ENCODE measurements at regions not wholly inside any gene's neighbourhood (a gene's known extent, or its start where the extent isn't known, plus 50 kb on each side); places are given as distances from the start of the nearest gene placed in this dataset.
"Not testable (repeated sequence)": the region's sequence is repeated elsewhere in the genome, so short reads cannot be mapped to it uniquely, and the experiment has no call there.

DNA sequence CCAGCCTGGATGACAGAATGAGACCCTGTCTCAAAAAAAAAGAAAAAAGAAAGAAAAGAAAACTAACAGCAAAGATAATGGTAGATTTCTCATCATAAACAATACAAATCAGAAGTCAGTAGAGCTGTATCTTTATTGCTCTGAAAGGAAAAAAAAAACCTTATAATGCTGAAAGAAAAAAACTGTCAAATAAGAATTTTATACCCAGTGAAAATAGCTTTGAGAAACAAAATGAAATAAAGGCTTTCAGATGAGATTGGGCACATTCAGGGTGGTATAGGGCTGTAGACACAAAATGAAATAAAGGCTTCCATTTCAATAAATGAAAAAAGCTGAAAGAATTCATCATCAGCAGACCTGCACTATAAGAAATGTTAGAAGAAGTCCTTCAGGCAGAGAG, 105.0 kb upstream of the FOXN3 start:
- no peak for DNase-seq

DNA sequence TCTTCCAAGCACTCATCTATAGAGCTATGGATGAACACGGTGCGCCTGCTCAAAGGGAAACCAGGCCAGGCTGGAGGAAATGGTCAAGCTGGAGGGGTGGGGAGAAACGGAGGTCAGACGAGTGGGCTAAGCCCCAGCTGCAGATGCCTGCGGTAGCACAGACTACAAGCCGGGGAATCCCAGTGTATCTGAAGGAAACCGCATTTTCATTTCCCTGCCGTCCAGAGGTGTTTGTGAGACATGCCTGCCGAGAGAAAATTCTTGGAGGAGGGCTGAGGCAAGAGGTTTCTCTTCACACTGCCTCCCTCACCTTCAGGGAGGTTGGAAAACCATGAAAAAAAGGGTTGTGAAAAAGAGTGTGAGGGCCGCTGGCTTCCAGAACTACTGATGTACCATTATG, 102.0 kb upstream of the FOXN3 start:
- no peak for DNase-seq

DNA sequence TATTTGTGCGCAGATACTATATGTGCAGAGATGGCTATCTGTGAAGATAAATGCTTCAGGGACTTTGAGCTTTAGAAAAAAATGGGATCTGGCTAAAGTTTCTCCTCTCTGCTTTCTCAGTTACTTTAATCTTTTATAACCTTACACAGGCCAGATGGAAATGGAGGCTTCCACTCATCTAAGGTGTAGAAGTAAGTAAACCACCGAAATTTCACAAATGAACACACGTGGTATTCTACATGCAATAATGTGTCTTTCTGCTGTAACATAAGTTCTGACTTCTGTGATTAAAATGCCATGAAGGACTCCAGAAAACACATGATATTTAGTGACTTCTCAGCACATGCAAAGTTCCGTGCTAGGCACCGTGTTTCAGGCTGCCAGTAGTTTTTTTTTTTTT, 99.1 kb upstream of the FOXN3 start:
- DNase-seq, result no peak

DNA sequence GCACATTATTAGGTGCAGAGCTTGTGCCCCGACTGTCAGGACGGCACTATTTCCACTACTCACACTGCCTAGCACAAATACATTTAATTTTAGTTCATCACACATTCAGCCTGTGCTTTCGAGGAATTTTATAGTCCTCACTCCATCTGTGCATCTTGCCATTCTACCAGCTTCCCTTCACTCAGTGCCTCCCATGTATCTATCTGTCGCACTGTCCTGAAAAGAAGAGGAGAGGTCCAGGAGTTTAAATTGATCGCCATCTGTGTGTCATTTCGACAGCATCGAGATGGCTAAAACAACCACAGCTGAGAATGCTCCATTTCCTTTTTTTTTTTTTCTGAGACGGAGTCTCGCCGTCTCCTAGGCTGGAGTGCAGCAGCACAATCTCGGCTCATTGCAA, 97.6 kb upstream of the FOXN3 start:
- no peak for DNase-seq

DNA sequence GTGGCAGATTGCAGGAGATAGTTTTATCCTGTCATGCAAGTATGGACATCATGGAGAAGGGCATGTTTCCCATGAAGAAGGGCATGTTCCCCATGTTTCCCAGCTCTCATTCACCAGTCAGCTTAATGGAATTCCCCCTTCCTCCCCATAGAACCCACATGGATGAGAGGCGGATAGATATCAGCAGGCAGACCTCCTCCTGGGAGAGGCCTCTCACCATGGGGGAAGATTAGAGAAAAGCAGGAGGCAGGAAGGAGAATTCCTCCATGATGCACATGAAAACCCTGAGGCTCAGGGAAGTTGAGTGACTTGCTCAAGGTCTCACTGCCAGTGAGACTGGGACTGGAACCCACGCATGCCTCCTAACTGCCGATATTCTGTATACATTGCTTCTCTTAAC, 92.9 kb upstream of the FOXN3 start:
- DNase-seq, result no peak

DNA sequence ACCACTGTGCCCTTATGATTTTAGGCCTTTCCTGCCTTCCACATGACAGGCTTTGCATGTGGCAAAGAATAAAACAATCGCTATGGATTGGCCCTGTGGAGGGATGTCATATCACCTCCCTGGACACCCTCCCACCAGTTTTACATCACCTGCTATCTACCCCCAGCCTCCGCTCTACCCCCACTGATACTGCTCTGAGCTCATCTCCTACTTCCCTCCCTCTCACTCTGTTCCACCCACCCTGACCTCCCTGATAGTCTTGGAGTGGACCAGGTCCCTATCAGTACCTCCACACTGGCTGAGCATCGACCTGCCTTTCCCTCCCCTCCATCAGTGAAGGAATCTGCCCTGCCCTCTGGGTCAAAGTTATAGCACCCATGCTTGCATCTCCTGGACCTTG, 91.8 kb upstream of the FOXN3 start:
- DNase-seq, result no peak

DNA sequence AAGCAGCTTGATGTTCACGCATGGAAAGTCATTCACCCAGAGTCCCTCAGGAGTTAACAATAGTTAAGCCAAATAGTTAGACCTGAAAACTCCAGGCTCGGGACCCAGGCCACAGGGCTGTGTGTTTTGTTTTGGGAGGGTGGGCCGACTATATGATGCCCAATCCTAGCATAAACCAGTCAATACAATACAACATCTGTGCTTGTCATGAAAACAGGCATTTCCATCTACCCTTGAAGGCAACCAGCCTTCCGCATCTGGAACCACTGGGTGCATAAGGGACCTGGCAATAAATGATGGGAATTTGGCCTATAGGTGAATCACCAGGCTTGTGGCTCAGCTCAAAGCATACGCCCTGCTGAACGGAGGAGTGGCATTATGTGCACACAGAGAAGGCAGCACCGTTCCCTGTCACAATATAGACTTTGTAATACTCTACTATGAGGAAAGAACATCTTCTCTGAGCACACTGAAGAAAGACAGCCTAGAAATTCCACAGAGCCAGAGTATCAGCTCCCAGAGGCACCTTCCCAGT, 91.0 kb upstream of the FOXN3 start:
- no peak for DNase-seq

DNA sequence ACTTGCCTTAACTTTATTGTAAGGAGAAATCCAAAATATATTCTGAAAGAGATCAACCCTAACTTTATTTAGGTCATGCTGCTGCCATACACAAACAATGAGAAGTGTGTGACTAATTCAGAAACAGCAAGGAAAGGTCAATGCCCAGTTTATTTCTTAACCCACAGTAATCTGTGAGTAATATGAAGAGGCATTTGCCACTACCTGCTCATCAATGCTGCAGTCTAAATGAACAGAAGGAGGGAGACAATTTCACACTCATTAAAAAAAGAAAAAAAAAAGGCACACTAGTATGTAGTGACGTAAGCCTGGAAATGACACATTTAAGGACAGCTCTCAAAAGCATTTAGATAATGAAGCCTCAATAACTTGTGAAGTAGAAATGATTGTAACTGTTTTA, 90.5 kb upstream of the FOXN3 start:
- peak in 1 of 2 donors; percentile 27 for DNase-seq

DNA sequence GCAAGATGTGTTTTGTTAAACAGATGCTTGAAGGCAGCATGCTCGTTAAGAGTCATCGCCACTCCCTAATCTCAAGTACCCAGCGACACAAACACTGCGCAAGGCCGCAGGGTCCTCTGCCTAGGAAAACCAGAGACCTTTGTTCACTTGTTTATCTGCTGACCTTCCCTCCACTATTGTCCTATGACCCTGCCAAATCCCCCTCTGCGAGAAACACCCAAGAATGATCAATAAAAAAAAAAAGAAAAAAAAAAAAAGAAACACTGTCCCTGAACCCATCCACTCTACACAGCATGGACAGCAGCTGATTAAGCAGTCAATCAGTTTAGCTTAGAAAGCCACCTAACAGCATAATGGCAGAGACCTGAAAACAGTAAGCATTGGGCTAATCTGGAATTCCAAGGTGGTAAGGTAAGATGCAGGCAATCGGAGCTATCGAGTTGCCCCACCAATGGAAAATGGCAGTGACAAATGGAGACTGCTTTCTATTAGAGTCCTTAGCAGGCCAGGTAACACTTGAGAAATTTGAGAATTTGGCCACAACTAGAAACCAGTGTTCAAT, 89.9 kb upstream of the FOXN3 start:
- not testable (repeated sequence) for DNase-seq

DNA sequence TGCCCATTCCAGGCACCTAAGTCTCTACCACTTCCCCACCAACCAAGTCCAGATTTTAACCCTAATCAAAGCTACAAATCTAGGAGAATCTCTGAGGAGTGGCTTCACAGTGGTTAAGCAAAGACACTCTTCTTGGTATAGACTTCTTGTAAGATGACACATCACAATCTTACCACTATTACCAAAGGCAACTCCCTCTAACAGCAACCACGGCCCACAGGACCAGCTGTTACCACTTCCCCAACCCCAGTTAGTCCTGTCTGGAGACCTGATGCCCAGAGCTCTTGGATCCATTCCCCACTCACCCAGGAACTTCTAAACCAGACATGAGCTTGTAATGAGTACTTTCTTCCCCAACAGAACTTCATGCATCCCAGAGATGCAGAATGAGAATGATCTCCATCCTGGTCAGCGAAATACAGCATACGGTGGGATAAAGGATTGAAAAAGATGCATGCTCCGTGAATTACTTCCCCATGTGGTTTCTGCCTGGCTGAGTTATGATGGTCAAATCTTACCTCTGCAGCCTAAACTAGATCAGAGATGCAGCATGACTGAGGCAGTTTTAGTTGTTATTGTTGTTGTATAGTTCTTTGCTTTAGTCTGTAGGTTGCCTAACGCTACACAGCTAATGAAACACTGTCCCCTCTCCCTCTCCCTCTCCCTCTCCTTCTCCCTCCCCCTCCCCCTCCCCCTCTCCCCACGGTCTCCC, 87.7 kb upstream of the FOXN3 start:
- peak; percentile 76 to 82 for DNase-seq

DNA sequence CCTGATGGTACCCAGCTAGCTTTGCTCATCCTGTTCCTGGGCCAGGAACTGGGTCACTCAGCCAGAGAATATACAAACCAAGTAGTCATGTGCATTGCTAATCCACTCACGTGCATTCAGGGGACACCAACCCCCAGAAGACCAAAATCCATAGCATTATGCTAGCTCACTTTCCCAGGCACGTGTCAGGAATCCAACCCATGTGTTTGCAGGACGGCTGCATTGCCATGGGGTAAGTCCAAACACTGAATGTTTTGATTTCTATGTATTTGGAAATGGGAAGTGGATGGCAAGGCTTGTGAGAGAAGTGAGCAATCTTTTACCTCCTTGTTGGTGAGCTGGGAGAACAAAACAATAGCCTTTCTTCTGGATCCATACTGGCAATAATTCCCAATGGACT, 87.1 kb upstream of the FOXN3 start:
- DNase-seq, result peak; percentile 48 to 69

DNA sequence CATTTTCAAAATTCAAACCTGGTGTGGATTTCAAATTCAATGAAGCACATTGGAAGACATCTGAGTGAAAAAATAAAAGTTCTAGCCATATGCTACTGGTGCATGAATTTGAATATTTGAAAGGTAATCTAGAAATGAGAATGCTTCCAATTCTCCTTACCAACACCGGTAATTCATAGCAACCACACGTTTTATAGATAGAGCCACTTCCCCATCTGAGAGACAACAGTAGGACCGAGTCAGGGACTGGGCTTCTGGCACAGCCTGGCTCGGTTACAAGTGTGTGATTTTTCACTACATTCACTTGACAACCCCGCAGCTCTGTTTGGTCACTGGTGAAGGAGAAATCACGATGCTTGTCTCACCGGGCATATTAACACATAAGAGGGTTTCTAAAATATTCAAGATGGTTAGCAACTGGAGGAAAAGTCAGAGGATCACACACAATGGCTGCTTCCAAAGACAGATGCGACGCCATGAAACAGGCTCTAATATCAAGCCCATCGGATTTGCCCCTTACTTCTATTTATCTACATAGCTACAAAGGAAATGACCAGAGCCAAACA, 86.5 kb upstream of the FOXN3 start:
- DNase-seq, result no peak

DNA sequence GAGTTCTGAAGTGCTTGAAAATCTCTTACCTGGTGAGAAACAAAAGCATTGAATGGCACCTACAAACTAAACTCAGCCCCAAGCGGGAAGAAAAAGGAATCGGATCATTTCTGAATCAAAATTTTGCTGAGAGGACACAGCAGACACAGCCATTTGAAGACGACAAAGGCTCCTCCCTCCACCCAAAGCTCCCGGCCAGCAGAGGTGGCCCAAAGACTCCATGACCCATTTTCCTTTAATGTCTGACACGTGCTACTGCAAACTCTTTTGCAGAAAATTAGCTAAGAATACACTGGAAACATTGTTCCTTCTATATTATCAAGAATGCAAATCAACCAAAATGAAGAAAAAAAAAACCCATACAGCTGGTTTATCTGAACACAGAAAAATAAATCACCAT, 85.9 kb upstream of the FOXN3 start:
- no peak for DNase-seq

DNA sequence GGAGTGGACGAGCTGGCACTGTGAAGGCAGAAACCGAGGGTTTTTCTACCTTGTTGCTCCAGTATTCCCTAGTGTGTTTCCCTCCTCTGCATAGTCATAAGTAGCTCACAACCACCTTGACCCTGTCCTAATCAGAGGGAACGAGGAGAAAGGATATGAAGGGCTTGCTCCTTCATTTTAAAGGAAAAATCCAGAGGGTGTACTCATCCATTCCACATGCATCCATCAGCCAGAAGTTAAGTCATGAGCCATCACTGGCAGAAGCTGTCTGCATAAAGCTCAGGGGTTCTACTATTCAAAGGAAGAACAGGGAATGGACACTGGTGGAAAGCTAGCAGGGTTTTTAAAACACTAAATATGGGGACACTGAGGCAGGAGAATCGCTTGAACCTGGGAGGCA, 84.3 kb upstream of the FOXN3 start:
- no peak for DNase-seq

DNA sequence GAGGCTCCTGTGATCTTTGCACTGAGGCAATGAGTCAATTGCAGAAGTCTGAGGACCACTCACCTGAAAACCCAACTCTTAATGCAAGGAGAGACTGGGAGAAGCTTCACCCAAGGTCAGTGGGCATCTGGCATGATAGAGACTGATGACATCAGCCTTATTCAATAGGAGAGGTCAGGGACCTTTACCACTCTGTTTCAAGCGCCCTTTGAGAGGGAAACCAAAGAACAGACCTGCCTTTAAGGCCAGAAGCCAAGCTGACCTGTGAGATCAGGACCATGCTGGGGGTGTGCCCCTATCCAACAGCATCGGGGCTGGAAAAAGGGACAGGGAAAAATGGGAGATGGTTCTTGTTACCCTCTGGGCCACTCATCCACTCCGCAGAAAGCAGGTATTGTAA, 83.3 kb upstream of the FOXN3 start:
- DNase-seq, result no peak

DNA sequence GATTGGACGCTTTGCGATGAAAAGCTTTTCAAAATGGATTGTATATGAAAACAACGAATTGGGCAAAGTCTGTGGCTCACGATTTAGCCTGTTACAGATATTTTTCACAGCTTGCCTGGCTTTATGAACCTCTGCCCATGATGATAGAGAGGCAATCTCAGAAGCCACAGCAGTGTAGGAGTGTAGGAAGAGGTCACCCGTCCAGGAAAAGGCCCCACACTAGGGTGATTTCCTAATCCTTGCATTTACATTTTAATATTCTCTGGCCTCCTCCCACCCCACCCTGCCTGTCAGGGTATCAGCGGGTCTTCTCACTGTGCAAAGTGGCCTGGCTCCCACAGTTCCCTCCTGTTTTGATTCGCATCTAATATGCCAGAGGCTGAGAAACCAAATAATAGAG, 81.8 kb upstream of the FOXN3 start:
- DNase-seq, result peak; percentile 41 to 78

DNA sequence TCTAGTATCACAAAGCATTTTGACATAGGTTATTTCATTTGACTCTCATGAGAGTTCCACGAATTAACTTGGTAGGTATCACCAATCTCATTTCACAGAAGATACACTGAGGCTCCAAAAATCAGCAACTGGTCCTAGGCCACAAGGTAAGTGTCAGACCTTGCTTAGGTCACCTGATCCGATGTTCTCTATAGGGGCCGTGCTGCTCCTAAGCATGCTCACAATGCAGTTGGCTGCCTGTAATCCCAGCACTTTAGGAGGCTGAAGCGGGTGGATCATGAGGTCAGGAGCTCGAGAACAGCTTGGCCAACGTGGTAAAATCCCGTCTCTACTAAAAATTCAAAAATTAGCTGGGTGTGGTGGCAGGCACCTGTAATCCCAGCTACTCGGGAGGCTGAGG, 78.7 kb upstream of the FOXN3 start:
- DNase-seq, result no peak

DNA sequence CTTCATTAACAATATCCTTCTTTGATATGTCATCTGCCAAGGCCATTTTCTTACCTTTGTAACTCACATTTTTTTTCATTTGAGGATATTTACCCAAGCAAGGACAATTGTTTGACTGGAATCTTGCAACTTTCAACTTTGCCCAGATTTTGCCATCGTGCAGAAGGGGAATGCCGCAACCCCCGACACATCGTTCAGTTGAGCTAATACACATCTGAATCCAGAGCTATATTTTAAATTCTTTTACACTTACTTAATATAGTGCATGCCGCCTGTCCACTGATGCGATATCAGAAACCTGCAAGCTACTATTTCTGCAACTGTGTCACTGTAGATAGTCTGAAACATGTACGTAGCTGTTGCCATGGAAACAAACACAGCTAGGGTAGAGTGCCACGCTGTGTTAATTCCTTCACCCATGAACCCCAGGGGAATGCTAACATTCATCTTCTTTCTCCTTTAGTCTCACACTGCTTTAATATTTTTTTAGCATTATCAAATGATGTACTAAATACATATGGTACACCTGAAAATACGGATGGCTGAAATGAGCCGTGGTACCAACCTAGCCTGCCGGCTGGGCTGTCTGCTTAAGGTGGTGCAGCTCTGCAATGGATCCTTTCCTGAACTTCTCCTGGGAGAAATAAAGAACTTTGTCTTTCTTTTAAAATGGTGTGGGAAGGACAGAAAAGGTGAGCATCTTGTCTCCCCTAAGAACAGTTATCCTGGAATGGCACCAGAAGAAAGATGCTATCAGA, 77.0 kb upstream of the FOXN3 start:
- DNase-seq, result no peak

DNA sequence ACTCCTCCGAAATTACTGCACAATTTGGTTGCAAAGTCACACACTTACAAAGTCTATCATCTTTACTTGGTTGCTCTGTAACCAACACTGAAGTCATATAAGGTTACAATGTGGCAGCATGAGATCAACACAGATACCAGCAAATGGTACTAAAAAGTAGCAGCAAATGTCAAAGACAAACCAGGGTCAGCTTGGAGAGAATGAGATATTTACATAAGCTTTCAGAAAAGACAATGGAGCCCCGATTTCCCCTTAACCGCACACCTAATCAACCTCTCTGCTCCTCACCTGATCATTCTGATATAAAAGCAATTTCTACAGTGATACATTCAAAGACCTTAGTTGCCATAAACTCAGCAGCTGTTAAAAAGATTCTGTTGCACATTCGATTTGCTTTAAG, 76.4 kb upstream of the FOXN3 start:
- no peak for DNase-seq

DNA sequence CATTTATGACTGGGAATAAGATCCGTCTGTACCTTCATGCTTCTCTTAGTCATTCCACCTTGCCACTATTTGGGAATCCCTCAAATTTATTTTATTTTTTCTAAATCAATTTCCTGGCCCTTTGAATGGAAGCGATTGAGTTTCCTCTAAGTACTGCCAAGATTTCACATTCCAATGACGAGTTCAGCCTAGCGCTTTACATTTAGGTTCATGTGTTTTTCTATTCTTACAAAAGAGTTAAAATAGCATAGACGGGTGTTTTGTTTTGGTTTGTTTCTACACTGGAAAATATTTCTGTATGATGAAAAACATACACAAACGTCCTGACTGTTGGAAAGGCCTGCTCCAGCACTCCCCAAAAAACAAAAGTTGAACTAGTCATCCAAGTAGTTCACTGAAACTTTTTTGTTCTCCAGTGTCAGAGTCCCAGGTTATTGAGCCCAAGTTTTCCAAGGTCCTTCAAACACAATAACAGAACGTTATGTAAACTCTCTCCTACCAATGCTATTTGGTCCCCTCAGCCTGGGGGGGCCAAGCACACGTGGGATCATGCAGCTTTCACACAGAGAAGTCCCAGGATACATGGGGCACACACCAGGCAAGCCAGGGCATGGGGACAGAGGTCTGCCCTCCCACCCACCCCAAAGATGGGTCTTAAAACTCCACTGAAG, 74.8 kb upstream of the FOXN3 start:
- DNase-seq, result no peak

DNA sequence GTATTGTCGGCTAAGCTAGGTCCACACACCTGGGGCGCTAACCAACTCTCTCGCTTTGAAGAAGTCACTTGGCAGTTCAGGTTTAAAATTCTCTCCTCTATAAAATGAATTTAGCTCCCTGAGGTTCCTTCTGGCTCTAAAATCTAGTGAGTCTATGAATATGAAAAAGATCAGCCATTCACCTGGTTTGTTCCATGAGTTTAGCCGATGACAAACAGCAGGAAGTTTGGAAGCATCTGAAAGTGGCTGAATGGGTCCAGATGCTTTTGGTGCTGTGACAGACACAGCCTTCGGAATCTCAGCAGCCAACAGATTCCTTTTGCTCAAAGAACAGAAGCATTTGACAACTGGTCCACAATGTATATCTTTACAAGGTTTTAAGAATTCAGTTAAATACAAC, 73.4 kb upstream of the FOXN3 start:
- DNase-seq, result no peak

DNA sequence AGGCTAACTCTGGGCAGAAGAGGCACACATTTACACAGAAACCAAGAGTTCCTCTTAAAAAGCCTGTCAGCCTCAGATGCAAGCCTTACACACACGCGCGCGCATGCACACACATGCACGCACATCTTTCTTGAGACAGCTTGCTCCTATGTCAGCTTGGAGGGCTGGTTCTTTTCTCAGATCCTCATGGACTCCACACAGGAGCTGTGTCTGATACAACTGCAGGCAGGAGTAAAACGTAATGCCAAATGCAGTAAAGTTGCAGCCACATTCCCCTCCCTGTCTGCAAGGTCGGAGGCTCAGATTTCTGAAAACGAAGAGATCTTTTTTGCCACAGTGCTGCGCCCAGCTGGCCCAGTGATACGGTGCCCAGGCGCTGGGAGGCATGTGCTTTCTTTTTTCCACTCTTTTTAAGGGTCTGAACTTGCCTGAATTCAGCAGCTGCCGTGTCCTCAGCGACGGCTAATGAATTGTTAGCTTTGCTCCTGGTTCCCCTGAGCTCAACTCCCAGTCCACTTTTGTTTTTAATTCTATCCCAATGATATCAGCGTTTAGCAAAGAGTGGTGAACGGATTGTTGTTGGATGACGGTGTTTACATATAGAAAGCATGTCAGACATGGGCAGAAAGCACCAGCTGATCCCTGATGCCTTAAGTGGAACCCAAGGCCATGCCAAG, 72.9 kb upstream of the FOXN3 start:
- no peak for DNase-seq

DNA sequence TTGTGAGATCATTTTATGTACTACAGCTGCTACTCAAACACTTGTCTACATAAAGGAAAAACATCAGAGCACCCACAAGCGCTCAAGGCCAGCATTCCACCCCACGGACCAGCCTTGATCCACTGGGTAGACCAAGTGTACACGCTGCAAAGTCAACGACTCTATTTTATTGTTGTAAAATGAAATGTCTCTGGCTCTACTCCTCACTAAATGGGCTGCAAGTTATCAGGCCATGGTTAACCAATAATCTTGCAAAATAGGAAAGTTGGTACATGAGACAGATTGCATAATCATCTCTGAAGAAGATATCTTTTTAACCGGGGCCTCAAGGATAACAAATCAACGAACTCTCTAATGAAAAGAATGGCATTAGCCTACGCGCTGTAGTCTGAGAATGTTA, 69.9 kb upstream of the FOXN3 start:
- peak; percentile 53 to 82 for DNase-seq
